ENCODE measurements at regions not wholly inside any gene's neighbourhood (a gene's known extent, or its start where the extent isn't known, plus 50 kb on each side); places are given as distances from the start of the nearest gene placed in this dataset.

DNA sequence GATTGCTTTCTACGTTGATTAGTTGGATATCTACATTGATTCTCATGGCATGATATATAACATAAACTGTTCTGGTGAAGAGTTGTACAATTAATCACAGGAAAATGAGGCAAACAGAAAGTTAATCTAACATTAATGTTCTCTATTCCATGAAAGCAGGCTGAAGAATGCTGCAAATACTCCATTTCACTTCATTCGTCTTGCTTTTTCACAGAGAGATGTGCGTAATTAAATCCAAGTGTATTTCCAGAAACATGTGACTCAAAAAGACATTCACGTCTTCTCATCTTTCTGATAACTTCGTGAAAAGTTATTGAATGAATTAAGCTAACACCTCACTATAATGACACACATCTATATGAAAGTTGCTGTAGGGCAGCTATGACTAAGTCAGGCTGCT, 1471.5 kb downstream of the DPP10 start:
- Histone ChIP-seq H3K9me3 (ENCODE audit: insufficient read depth, low read length) (no peaks in the 10 kb centered on the region), H3K79me2 (ENCODE audit: insufficient read depth, low read length) (no peaks in the 10 kb centered on the region), H3K9ac (ENCODE audit: low read length) (no peak overlapping the region), H3K4me3 (ENCODE audit: insufficient read depth, low read length, poor library complexity, severe bottlenecking) (no peak overlapping the region), H3K4me2 (ENCODE audit: low read depth, low read length, poor library complexity, severe bottlenecking) (no peak overlapping the region), H4K20me1 (ENCODE audit: low read depth, low read length) (no peaks in the 10 kb centered on the region), H2AFZ (ENCODE audit: low read depth, low read length, severe bottlenecking) (no peak overlapping the region), H3K36me3 (ENCODE audit: low read length) (no peaks in the 10 kb centered on the region), H3K27me3 (ENCODE audit: low read length) (no peaks in the 10 kb centered on the region), H3K27ac (ENCODE audit: low read depth, low read length) (no peak overlapping the region), H3K9me2 (replicated peaks; ENCODE audit: insufficient read depth, low read length) (no peaks in the 10 kb centered on the region), H3F3A (ENCODE audit: insufficient read depth) (no peaks in the 10 kb centered on the region)
- TF ChIP-seq EZH2phosphoT487 (conservative IDR thresholded peaks at IDR 0.05; ENCODE audit: low read length) = no peak
- TF ChIP-seq, protein P1, sequence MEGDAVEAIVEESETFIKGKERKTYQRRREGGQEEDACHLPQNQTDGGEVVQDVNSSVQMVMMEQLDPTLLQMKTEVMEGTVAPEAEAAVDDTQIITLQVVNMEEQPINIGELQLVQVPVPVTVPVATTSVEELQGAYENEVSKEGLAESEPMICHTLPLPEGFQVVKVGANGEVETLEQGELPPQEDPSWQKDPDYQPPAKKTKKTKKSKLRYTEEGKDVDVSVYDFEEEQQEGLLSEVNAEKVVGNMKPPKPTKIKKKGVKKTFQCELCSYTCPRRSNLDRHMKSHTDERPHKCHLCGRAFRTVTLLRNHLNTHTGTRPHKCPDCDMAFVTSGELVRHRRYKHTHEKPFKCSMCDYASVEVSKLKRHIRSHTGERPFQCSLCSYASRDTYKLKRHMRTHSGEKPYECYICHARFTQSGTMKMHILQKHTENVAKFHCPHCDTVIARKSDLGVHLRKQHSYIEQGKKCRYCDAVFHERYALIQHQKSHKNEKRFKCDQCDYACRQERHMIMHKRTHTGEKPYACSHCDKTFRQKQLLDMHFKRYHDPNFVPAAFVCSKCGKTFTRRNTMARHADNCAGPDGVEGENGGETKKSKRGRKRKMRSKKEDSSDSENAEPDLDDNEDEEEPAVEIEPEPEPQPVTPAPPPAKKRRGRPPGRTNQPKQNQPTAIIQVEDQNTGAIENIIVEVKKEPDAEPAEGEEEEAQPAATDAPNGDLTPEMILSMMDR (IDR thresholded peaks at IDR 0.05; ENCODE audit: insufficient read depth, low read length, poor library complexity, severe bottlenecking) = no peak

DNA sequence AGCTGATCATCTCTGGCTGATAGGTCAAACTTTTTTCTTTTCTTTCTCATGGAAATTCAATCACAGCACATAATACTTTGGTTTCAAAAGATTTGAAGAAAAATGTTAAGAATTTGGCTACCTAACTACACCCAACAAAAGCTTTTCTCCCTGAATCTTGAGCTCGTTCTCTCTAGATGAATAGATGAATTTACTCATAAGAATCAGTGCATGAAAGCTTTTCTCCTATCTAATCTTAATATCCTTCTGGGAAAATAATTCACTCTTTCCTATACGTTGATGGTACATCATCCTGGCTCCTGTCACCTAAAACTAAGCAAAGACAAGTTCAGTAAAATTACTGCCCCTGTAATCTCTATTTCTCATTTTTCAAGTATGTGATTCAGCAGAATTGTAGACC, 1479.1 kb downstream of the DPP10 start:
- Histone ChIP-seq H3K9ac (ENCODE audit: low read length) (no peak overlapping the region), H3K36me3 (ENCODE audit: low read length) (no peaks in the 10 kb centered on the region), H3K9me3 (ENCODE audit: insufficient read depth, low read length) (no peaks in the 10 kb centered on the region), H3K4me2 (ENCODE audit: low read depth, low read length, poor library complexity, severe bottlenecking) (no peak overlapping the region), H3K4me3 (ENCODE audit: insufficient read depth, low read length, poor library complexity, severe bottlenecking) (no peak overlapping the region), H3K79me2 (ENCODE audit: insufficient read depth, low read length) (no peaks in the 10 kb centered on the region), H4K20me1 (ENCODE audit: low read depth, low read length) (no peaks in the 10 kb centered on the region), H3K27ac (ENCODE audit: low read depth, low read length) (no peak overlapping the region), H3F3A (ENCODE audit: insufficient read depth) (no peaks in the 10 kb centered on the region), H2AFZ (ENCODE audit: low read depth, low read length, severe bottlenecking) (no peak overlapping the region), H3K27me3 (ENCODE audit: low read length) (no peaks in the 10 kb centered on the region), H3K9me2 (replicated peaks; ENCODE audit: insufficient read depth, low read length) (no peaks in the 10 kb centered on the region)
- TF ChIP-seq, protein P1 (IDR thresholded peaks at IDR 0.05; ENCODE audit: insufficient read depth, low read length, poor library complexity, severe bottlenecking) = no peak
- TF ChIP-seq EZH2phosphoT487 (conservative IDR thresholded peaks at IDR 0.05; ENCODE audit: low read length) = no peak

DNA sequence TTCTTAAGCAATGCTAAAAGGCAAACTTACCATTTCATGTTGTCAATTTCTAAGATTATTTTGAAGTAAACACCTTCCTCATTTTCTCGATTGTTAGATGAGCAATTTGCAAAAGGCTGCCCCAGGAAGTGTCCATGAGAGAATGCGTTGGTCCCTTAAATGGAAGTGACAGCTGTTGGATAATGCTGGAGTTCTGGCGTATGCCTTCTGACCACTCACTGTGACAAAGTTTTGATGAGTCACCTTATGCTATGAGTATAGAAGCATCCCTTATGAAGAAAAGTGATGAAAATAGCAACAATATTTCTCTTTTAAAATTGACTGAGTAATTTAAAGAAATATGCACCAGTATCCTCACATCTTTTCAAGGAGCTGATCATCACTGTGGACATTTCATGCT, 1497.5 kb downstream of the DPP10 start:
- Histone ChIP-seq H3K4me2 (ENCODE audit: low read depth, low read length, poor library complexity, severe bottlenecking) (no peak overlapping the region), H3F3A (ENCODE audit: insufficient read depth) (no peaks in the 10 kb centered on the region), H3K9ac (ENCODE audit: low read length) (no peak overlapping the region), H2AFZ (ENCODE audit: low read depth, low read length, severe bottlenecking) (no peak overlapping the region), H3K79me2 (ENCODE audit: insufficient read depth, low read length) (no peaks in the 10 kb centered on the region), H3K27ac (ENCODE audit: low read depth, low read length) (no peak overlapping the region), H3K36me3 (ENCODE audit: low read length) (no peaks in the 10 kb centered on the region), H3K9me3 (ENCODE audit: insufficient read depth, low read length) (no peaks in the 10 kb centered on the region), H3K27me3 (ENCODE audit: low read length) (no peaks in the 10 kb centered on the region), H3K4me3 (ENCODE audit: insufficient read depth, low read length, poor library complexity, severe bottlenecking) (no peak overlapping the region), H3K9me2 (replicated peaks; ENCODE audit: insufficient read depth, low read length) (no peaks in the 10 kb centered on the region), H4K20me1 (ENCODE audit: low read depth, low read length) (no peaks in the 10 kb centered on the region)
- TF ChIP-seq, protein P1 (IDR thresholded peaks at IDR 0.05; ENCODE audit: insufficient read depth, low read length, poor library complexity, severe bottlenecking) = no peak
- TF ChIP-seq EZH2phosphoT487 (conservative IDR thresholded peaks at IDR 0.05; ENCODE audit: low read length) = no peak
